ENCODE measurements at regions not wholly inside any gene's neighbourhood (a gene's known extent, or its start where the extent isn't known, plus 50 kb on each side); places are given as distances from the start of the nearest gene placed in this dataset.
A peak's percentile ranks its signal among the peaks of the same experiment; 100 is the strongest.

GRCh38 chr11:112368381-112368780 lies 107.7 kb upstream of the PLET1 start:
- H3K27ac Mint-ChIP-seq = no peak overlapping the region
- no peak for ATAC-seq
- H3K36me3 Mint-ChIP-seq (ENCODE audit: low read depth) = no peaks in the 10 kb centered on the region
- no peaks in the 10 kb centered on the region for H3K4me1 Mint-ChIP-seq
- no peak overlapping the region for H3K4me3 Mint-ChIP-seq
- no peaks in the 10 kb centered on the region for H3K27me3 Mint-ChIP-seq
- H3K9me3 Mint-ChIP-seq = peaks cover 4% of the 10 kb centered on the region
- no peak for DNase-seq

- DNase-seq (no peak), ATAC-seq (no peak)
- H3K27me3 Mint-ChIP-seq = no peaks in the 10 kb centered on the region
- H3K27ac Mint-ChIP-seq = no peak overlapping the region
- H3K9me3 Mint-ChIP-seq = peaks cover 4% of the 10 kb centered on the region
- no peak overlapping the region for H3K4me3 Mint-ChIP-seq
- no peaks in the 10 kb centered on the region for H3K36me3 Mint-ChIP-seq (ENCODE audit: low read depth)
- H3K4me1 Mint-ChIP-seq = no peaks in the 10 kb centered on the region
These were observed 108.7 kb upstream of the PLET1 start for GRCh38 chr11:112369374-112369773.

- ATAC-seq (no peak), DNase-seq (no peak)
- no peak overlapping the region for H3K4me3 Mint-ChIP-seq
- no peaks in the 10 kb centered on the region for H3K27me3 Mint-ChIP-seq
- H3K36me3 Mint-ChIP-seq (ENCODE audit: low read depth) = no peaks in the 10 kb centered on the region
- no peak overlapping the region for H3K27ac Mint-ChIP-seq
- peaks cover 4% of the 10 kb centered on the region for H3K9me3 Mint-ChIP-seq
- no peaks in the 10 kb centered on the region for H3K4me1 Mint-ChIP-seq
These were observed 109.3 kb upstream of the PLET1 start for GRCh38 chr11:112369916-112370315.

- Mint-ChIP-seq H3K9me3 (peaks cover 4% of the 10 kb centered on the region), H3K27me3 (no peaks in the 10 kb centered on the region), H3K4me1 (no peaks in the 10 kb centered on the region), H3K36me3 (ENCODE audit: low read depth) (no peaks in the 10 kb centered on the region), H3K27ac (no peak overlapping the region), H3K4me3 (no peak overlapping the region)
- DNase-seq (no peak), ATAC-seq (no peak)
These were observed 114.0 kb upstream of the PLET1 start for GRCh38 chr11:112374486-112375140.

DNA sequence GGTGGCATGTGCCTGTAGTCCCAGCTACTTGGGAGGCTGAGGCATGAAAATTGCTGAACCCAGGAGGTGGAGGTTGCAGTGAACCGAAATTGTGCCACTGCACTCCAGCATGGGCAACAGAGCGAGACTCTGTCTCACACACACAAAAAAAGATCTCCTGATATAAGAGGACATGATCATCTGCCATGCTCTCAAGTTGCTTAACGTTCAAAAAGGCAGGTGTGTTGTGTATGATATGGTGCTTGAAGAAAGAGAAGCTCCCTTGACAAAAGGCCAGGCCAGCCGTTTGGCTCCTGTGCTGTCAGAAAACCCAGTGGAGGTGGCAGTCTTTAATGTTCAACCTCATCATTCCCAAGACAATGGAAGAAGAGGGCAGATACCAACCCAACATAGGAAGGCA lies 117.3 kb upstream of the PLET1 start:
- H3K27ac Mint-ChIP-seq = no peak overlapping the region
- no peak for ATAC-seq

DNA sequence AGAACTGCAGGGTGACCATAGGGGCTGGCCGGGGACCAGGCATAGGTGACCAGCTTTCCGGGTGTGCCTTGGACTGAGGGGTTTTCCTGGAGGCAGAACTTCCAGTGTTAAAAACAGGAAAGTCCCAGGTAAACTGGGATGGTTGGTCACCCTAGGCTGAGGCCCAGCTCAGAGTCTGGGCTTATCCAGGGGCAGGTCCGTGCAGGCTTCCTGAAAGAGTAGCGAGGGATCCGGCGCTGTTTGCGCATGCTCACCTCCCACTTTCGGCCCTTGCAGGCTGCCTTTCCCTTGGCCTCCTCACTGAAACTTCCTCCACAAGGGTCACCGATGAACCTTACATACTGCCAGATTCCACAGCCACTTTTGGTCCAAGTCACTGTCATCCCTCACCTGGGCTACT lies 119.8 kb upstream of the PLET1 start:
- Mint-ChIP-seq H3K27me3 (no peaks in the 10 kb centered on the region), H3K4me1 (no peaks in the 10 kb centered on the region), H3K9me3 (no peaks in the 10 kb centered on the region), H3K4me3 (no peak overlapping the region), H3K27ac (no peak overlapping the region), H3K36me3 (ENCODE audit: low read depth) (no peaks in the 10 kb centered on the region)
- no peak for DNase-seq
- no peak for ATAC-seq

More for the DNA sequence above, 117.3 kb upstream of the PLET1 start:
- Mint-ChIP-seq H3K9me3 (peaks cover 2% of the 10 kb centered on the region), H3K4me1 (no peaks in the 10 kb centered on the region), H3K27me3 (no peaks in the 10 kb centered on the region), H3K4me3 (no peak overlapping the region), H3K36me3 (ENCODE audit: low read depth) (no peaks in the 10 kb centered on the region)
- no peak for DNase-seq

GRCh38 chr11:112381578-112381977 lies 120.9 kb upstream of the PLET1 start:
- DNase-seq (no peak), ATAC-seq (no peak)
- Mint-ChIP-seq H3K4me3 (no peak overlapping the region), H3K9me3 (peaks cover 5% of the 10 kb centered on the region), H3K27ac (no peak overlapping the region), H3K4me1 (no peaks in the 10 kb centered on the region), H3K27me3 (no peaks in the 10 kb centered on the region), H3K36me3 (ENCODE audit: low read depth) (no peaks in the 10 kb centered on the region)

- DNase-seq = no peak
- no peaks in the 10 kb centered on the region for H3K27me3 Mint-ChIP-seq
- H3K4me1 Mint-ChIP-seq = no peaks in the 10 kb centered on the region
- H3K9me3 Mint-ChIP-seq = peaks cover 5% of the 10 kb centered on the region
- no peaks in the 10 kb centered on the region for H3K36me3 Mint-ChIP-seq (ENCODE audit: low read depth)
- H3K4me3 Mint-ChIP-seq = no peak overlapping the region
- no peak for ATAC-seq
- no peak overlapping the region for H3K27ac Mint-ChIP-seq
These were observed 121.9 kb upstream of the PLET1 start for GRCh38 chr11:112382561-112382960.

- ATAC-seq = no peak
- H3K27me3 Mint-ChIP-seq = peaks cover 10% of the 10 kb centered on the region
- no peak overlapping the region for H3K27ac Mint-ChIP-seq
- H3K9me3 Mint-ChIP-seq = peaks cover 12% of the 10 kb centered on the region
- no peaks in the 10 kb centered on the region for H3K4me1 Mint-ChIP-seq
- no peak overlapping the region for H3K4me3 Mint-ChIP-seq
- no peaks in the 10 kb centered on the region for H3K36me3 Mint-ChIP-seq (ENCODE audit: low read depth)
- no peak for DNase-seq
These were observed 127.8 kb upstream of the PLET1 start for GRCh38 chr11:112388496-112388895.

DNA sequence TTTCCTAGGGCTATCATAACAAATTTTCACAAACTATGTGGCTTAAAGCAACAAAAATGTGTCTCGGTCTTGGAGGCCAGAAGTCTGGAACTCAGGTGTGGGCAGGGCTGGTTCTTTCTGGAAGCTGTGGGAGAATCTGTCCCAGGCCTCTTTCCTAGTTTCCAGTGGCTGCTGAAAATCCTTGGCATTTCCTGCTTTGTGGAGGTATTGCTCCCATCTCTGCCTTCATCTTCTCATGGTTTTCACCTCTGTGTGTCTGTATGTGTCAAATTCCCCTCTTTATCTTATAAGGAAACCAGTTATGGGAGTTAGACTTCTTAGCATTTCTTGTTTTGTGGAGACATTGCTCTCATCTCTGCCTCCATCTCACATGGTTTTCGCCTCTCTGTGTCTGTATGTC lies 130.4 kb upstream of the PLET1 start:
- Mint-ChIP-seq H3K4me3 (no peak overlapping the region), H3K36me3 (ENCODE audit: low read depth) (no peaks in the 10 kb centered on the region), H3K27ac (no peak overlapping the region), H3K4me1 (peaks cover 4% of the 10 kb centered on the region), H3K9me3 (peaks cover 7% of the 10 kb centered on the region), H3K27me3 (peaks cover 10% of the 10 kb centered on the region)
- ATAC-seq (no peak), DNase-seq (no peak)

DNA sequence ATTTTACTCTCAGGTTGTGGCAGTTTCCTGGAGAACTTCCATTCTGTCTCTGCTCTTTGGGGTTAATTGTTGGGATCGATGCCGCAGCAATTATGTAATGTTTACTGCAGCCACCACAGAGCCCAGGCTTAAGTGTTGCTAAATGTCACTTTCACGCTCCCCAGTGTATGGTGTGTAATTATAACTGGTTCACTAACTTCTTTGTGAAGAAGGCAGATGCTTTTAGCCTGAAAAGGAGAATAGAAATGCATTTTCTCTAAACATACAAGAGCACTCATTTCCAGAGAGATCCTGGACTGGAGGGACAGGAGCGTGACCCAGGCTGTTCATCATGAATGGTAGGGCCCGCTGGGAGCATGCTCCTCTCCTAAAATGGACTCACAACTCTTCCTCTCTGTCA lies 132.2 kb upstream of the PLET1 start:
- peaks cover 10% of the 10 kb centered on the region for H3K27me3 Mint-ChIP-seq
- no peak overlapping the region for H3K4me3 Mint-ChIP-seq
- peaks cover 8% of the 10 kb centered on the region for H3K4me1 Mint-ChIP-seq
- DNase-seq (no peak), ATAC-seq (no peak)
- no peaks in the 10 kb centered on the region for H3K36me3 Mint-ChIP-seq (ENCODE audit: low read depth)
- H3K27ac Mint-ChIP-seq = no peak overlapping the region
- H3K9me3 Mint-ChIP-seq = peaks cover 6% of the 10 kb centered on the region

DNA sequence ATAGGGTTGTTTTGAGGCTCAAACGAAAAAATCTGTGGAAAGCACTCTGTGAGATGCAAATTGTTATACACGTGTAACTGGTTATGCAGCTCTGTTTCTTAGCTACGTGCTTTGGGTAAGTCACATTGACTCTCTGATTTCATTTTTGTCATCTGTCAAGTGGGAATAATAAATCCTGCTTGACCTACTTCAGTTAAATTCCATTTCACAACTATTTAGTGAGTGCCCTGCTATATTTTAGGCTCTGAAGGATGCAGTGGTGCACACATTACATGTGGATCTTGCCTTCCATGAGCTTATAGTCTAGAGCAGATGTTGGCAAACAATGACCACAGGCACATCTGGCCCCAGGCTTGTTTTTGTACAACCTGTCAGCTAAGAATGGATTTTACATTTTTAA lies 133.6 kb upstream of the PLET1 start:
- no peak overlapping the region for H3K27ac Mint-ChIP-seq
- no peaks in the 10 kb centered on the region for H3K9me3 Mint-ChIP-seq
- no peak for ATAC-seq
- peaks cover 7% of the 10 kb centered on the region for H3K27me3 Mint-ChIP-seq
- no peak for DNase-seq
- no peak overlapping the region for H3K4me3 Mint-ChIP-seq
- H3K36me3 Mint-ChIP-seq (ENCODE audit: low read depth) = no peaks in the 10 kb centered on the region
- peaks cover 8% of the 10 kb centered on the region for H3K4me1 Mint-ChIP-seq

DNA sequence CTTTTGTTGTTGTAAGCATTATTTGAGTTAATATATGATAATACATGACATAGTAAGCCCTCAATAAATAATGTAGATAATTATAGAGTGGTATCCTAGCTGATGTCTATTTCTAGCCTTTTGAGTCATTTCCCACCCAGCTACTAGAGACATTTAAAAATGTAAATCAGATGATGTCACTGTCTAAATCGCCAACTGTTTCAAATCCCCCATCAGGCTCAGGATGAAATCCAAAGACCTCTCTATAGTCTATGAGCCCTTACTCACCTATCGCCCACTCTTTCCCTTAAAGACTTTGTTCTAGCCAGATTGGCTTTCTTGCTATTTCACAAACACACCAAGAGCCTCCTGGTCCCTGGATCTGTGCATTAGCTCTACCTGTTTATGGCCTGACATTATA lies 135.4 kb upstream of the PLET1 start:
- H3K27ac Mint-ChIP-seq = no peak overlapping the region
- ATAC-seq (peak; percentile 77), DNase-seq (no peak)
- no peak overlapping the region for H3K4me3 Mint-ChIP-seq
- peaks cover 8% of the 10 kb centered on the region for H3K4me1 Mint-ChIP-seq
- H3K36me3 Mint-ChIP-seq (ENCODE audit: low read depth) = no peaks in the 10 kb centered on the region
- H3K27me3 Mint-ChIP-seq = peaks cover 6% of the 10 kb centered on the region
- H3K9me3 Mint-ChIP-seq = no peaks in the 10 kb centered on the region

DNA sequence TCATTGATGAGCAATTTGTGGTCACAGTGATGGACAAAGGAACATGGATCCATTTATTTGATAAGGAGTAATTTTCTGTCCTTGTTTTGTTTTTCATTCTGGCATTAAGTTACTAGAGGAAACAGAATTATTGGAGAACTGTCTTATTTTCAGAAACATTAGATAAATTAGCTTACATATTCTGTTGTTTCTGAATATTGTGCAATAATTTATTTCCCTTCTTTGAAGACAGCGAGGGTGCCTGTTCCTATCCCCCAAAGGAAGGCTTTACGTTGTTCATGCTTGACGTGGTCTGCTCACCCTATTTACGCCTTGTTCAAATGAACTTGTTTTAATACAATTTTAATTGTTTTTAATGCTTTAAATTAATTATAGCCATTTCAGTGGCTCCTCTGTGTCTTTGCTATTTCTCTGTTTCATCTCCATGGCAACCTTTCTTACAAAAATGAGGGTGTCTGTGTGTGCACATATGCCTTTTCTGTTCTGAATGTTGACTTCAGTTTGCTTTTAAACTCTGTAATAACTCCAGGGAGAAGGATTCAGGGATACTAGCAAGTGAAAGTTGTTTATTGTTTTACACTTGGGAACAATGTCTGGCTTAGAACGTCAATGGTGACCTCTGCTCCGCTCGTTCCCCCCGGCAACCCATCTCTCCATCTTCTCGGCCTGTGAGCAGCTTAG lies 138.3 kb upstream of the PLET1 start:
- H3K4me3 Mint-ChIP-seq = no peak overlapping the region
- H3K4me1 Mint-ChIP-seq = peaks cover 8% of the 10 kb centered on the region
- H3K27ac Mint-ChIP-seq = no peak overlapping the region
- no peaks in the 10 kb centered on the region for H3K27me3 Mint-ChIP-seq
- ATAC-seq (no peak), DNase-seq (no peak)
- no peaks in the 10 kb centered on the region for H3K9me3 Mint-ChIP-seq
- H3K36me3 Mint-ChIP-seq (ENCODE audit: low read depth) = no peaks in the 10 kb centered on the region

DNA sequence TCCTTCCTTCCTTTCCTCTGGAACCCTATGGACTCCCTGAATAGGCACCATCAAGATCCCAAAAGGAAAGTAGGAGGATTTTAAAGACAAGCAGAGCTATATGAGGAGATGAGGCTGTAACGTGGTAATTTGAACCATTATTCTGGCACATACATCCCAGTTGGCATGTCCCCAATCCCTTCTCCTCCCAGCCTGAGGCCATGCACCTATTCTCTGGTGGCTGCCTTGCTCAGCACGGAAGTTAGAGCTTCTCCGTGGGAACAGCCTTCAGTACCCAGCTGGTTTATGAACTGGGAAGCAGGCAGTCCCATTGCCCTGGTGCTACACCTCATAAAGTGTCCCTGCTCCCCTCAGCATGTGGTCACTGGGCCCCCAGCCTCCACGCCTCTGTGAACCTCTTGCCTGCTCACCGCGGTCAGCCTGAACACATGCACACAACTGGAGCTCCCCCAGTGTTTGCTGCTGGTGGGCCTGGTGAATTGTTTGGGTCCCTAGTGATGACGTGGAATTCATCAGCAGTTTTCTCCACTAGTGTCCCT lies 139.9 kb upstream of the PLET1 start:
- no peak for ATAC-seq
- H3K4me3 Mint-ChIP-seq = no peak overlapping the region

More for the DNA sequence above, 139.9 kb upstream of the PLET1 start:
- H3K27ac Mint-ChIP-seq = no peak overlapping the region
- DNase-seq = no peak
- H3K27me3 Mint-ChIP-seq = no peaks in the 10 kb centered on the region
- no peaks in the 10 kb centered on the region for H3K36me3 Mint-ChIP-seq (ENCODE audit: low read depth)
- no peaks in the 10 kb centered on the region for H3K9me3 Mint-ChIP-seq
- peaks cover 8% of the 10 kb centered on the region for H3K4me1 Mint-ChIP-seq

Measured in activated naive CD8-positive, alpha-beta T cell treated with anti-CD3 and anti-CD28 coated beads, Interleukin-2, amount 50 U/mL, for 24 hours (primary cell).